ENCODE measurements at regions not wholly inside any gene's neighbourhood (a gene's known extent, or its start where the extent isn't known, plus 50 kb on each side); places are given as distances from the start of the nearest gene placed in this dataset.

DNA sequence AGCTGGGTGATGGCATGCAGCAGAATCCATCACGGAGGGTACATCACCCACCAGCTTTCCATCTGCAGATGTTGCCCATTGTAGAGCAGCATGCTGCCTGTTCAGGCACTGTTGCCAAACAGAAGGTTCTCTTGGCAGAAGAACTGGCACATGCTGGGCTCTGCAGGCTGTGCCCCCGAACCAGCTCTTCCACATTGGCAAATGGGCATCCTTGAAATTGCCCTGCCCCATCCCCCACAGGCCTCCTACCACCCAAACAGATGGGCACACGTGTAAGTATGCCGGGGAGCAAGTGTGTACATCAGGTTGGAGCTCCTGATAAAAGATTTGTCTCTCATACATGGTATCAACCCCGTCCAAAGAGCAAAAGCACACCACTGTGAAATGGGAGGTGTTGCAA, 220.3 kb upstream of the TAS2R1 start:
- Histone ChIP-seq H3K79me1 (ENCODE audit: low read depth in 1 of 2, low read length in 2 of 2) (no peaks in the 10 kb centered on the region), H3K23ac (ENCODE audit: low read depth, low read length) (no peak overlapping the region), H2AFZ (replicated peaks; ENCODE audit: low read length, poor library complexity) (no peak overlapping the region), H2AK9ac (replicated peaks; ENCODE audit: low read depth, low read length, poor library complexity) (no peak overlapping the region), H2BK15ac (ENCODE audit: low read depth, low read length) (peak overlapping the region; percentile 61; the same call in 1 of the 3 replicates), H3K9me1 (ENCODE audit: insufficient read depth, low read length) (peaks cover 3% of the 10 kb centered on the region; the same call in 1 of the 2 replicates), H3K18ac (ENCODE audit: low read depth, low read length) (no peak overlapping the region), H3K56ac (ENCODE audit: extremely low read depth, insufficient read depth, low read length) (no peak overlapping the region), H3K14ac (replicated peaks; ENCODE audit: low read depth, low read length) (no peak overlapping the region), H3K4me2 (ENCODE audit: low read depth, low read length) (no peak overlapping the region), H2AK5ac (ENCODE audit: low read depth, low read length) (peak overlapping the region; percentile 42; the same call in 1 of the 2 replicates), H2BK120ac (ENCODE audit: low read depth, low read length) (peak overlapping the region; percentile 52; the same call in 1 of the 2 replicates), H4K5ac (ENCODE audit: low read depth, low read length) (no peak overlapping the region), H4K8ac (ENCODE audit: low read depth in 2 of 2, low read length in 2 of 2) (no peak overlapping the region), H3K9me3 (ENCODE audit: control insufficient read depth, insufficient read depth, low read length) (no peaks in the 10 kb centered on the region), H3K4ac (ENCODE audit: low read depth, low read length) (no peak overlapping the region), H2BK20ac (ENCODE audit: low read depth, low read length) (peak overlapping the region; percentile 88; the same call in 1 of the 2 replicates), H3K9ac (ENCODE audit: low read depth, low read length) (no peak overlapping the region), H3K27ac (ENCODE audit: insufficient read depth, low read length) (no peak overlapping the region), H3K36me3 (ENCODE audit: control insufficient read depth, insufficient read depth, low read length) (no peaks in the 10 kb centered on the region), H2BK5ac (ENCODE audit: low read depth, low read length, poor library complexity, severe bottlenecking) (no peak overlapping the region), H4K91ac (ENCODE audit: insufficient read depth, low read depth, low read length) (no peak overlapping the region), H3K27me3 (ENCODE audit: control insufficient read depth, insufficient read depth, low read length) (no peaks in the 10 kb centered on the region), H3K4me3 (ENCODE audit: insufficient read depth, low read depth, low read length) (no peak overlapping the region), H4K20me1 (ENCODE audit: insufficient read depth, low read length) (no peaks in the 10 kb centered on the region), H3K4me1 (ENCODE audit: control insufficient read depth, insufficient read depth, low read length) (no peaks in the 10 kb centered on the region; the same call in 1 of the 2 replicates)
- TF ChIP-seq CHD1 (IDR thresholded peaks at IDR 0.05; ENCODE audit: low read depth, low read length), result no peak
- TF ChIP-seq MAZ (IDR thresholded peaks at IDR 0.05; ENCODE audit: borderline replicate concordance, low read depth, low read length), result no peak
- TF ChIP-seq MAFK (IDR thresholded peaks at IDR 0.05; ENCODE audit: low read depth, low read length), result no peak
- TF ChIP-seq, protein P1, sequence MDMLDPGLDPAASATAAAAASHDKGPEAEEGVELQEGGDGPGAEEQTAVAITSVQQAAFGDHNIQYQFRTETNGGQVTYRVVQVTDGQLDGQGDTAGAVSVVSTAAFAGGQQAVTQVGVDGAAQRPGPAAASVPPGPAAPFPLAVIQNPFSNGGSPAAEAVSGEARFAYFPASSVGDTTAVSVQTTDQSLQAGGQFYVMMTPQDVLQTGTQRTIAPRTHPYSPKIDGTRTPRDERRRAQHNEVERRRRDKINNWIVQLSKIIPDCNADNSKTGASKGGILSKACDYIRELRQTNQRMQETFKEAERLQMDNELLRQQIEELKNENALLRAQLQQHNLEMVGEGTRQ (IDR thresholded peaks at IDR 0.05; ENCODE audit: low read depth, low read length), result no peak
- TF ChIP-seq BHLHE40 (IDR thresholded peaks at IDR 0.05; ENCODE audit: low read depth, low read length), result no peak
- TF ChIP-seq POLR2A (IDR thresholded peaks at IDR 0.05; ENCODE audit: low read depth, low read length), result no peak
- no peak for TF ChIP-seq NFE2L2 (IDR thresholded peaks at IDR 0.05; ENCODE audit: low read depth, low read length)
- no peak for TF ChIP-seq RFX5 (IDR thresholded peaks at IDR 0.05; ENCODE audit: low read depth, low read length)
- TF ChIP-seq MXI1 (IDR thresholded peaks at IDR 0.05; ENCODE audit: borderline replicate concordance, low read depth, low read length), result no peak
- TF ChIP-seq FOS (IDR thresholded peaks at IDR 0.05; ENCODE audit: low read depth, low read length), result no peak
- TF ChIP-seq CEBPB (IDR thresholded peaks at IDR 0.05; ENCODE audit: low read depth, low read length), result no peak
- TF ChIP-seq, protein P2, sequence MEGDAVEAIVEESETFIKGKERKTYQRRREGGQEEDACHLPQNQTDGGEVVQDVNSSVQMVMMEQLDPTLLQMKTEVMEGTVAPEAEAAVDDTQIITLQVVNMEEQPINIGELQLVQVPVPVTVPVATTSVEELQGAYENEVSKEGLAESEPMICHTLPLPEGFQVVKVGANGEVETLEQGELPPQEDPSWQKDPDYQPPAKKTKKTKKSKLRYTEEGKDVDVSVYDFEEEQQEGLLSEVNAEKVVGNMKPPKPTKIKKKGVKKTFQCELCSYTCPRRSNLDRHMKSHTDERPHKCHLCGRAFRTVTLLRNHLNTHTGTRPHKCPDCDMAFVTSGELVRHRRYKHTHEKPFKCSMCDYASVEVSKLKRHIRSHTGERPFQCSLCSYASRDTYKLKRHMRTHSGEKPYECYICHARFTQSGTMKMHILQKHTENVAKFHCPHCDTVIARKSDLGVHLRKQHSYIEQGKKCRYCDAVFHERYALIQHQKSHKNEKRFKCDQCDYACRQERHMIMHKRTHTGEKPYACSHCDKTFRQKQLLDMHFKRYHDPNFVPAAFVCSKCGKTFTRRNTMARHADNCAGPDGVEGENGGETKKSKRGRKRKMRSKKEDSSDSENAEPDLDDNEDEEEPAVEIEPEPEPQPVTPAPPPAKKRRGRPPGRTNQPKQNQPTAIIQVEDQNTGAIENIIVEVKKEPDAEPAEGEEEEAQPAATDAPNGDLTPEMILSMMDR (conservative IDR thresholded peaks at IDR 0.05; ENCODE audit: low read depth, low read length), result no peak
- TF ChIP-seq RAD21 (IDR thresholded peaks at IDR 0.05; ENCODE audit: low read length), result no peak
- TF ChIP-seq, protein P3, sequence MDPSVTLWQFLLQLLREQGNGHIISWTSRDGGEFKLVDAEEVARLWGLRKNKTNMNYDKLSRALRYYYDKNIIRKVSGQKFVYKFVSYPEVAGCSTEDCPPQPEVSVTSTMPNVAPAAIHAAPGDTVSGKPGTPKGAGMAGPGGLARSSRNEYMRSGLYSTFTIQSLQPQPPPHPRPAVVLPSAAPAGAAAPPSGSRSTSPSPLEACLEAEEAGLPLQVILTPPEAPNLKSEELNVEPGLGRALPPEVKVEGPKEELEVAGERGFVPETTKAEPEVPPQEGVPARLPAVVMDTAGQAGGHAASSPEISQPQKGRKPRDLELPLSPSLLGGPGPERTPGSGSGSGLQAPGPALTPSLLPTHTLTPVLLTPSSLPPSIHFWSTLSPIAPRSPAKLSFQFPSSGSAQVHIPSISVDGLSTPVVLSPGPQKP (IDR thresholded peaks at IDR 0.05; ENCODE audit: borderline replicate concordance, low read depth, low read length), result no peak
- TF ChIP-seq RCOR1 (IDR thresholded peaks at IDR 0.05; ENCODE audit: insufficient replicate concordance, low read length), result no peak
- TF ChIP-seq SMC3 (IDR thresholded peaks at IDR 0.05; ENCODE audit: low read depth, low read length), result no peak
- POLR2A ChIA-PET (ENCODE audit: unreplicated experiment), result no interaction called here
- in situ Hi-C loops (cut with MboI; ENCODE audit: low sequenced_read_pairs) (no loop called here), dilution Hi-C loops (cut with HindIII; ENCODE audit: low sequenced_read_pairs, unreplicated experiment) (no loop called here), intact Hi-C loops (cut with micrococcal nuclease) (no loop called here)
- no peak for ATAC-seq (ENCODE audit: low read depth)
- DNase-seq, result no peak
- 83% methylated on average over 1 of the region's 5 CpGs; no CpG with 5 or more reads in 1 of the 2 experiments for WGBS, 2 experiments (ENCODE audit: extremely low coverage in 2 of 2, insufficient read length in 1 of 2)
- CTCF ChIA-PET, result interaction anchor here (0.8 kb wide), 1 partner anchor 16 kb away, joined by 3 read pairs; no protein-coding TSS in a partner anchor
- BruUV-seq (replicated peaks), result no TSS peak

All from IMR-90 (cell line).